Panc1 (cell line): ENCODE measurements at regions not wholly inside any gene's neighbourhood (a gene's known extent, or its start where the extent isn't known, plus 50 kb on each side); places are given as distances from the start of the nearest gene placed in this dataset.

Source experiments
- CTCF ChIP-seq: fragments of 450-650 bp; IDR thresholded peaks from 2 replicates; pipeline ENCODE4 v1.5.1; 2017; ENCODE audit warnings: mild to moderate bottlenecking
- POLR2AphosphoS5 ChIP-seq: IDR thresholded peaks from 2 replicates; pipeline ENCODE4 v1.6.1; 2012; ENCODE audit warnings: mild to moderate bottlenecking, low read depth, low read length, moderate library complexity

DNA sequence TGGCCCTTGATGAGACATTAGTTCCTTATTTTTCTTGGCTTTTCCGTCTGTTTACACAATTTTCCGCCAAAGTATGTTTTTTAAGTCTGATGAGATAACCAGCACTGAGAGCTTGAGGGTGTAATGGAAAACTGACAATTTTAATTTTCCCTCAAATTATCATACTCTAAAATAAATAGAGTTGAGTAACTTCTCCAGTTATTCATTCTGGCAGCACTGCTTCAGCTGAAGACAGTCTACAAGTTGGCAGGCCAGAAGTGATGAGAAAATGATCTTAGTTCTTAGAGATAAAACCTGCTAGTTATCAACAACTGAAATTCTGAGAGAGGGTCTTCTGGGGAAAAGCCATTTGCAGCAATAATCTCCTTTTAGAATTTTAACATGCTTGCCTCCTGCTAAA is 241.6 kb upstream of the TET2 start:
- TF ChIP-seq CTCF (no peak), POLR2AphosphoS5 (no peak)
